Body of pancreas (tissue), 4 donors: ENCODE measurements at regions not wholly inside any gene's neighbourhood (a gene's known extent, or its start where the extent isn't known, plus 50 kb on each side); places are given as distances from the start of the nearest gene placed in this dataset.
"Not testable (repeated sequence)": the region's sequence is repeated elsewhere in the genome, so short reads cannot be mapped to it uniquely, and the experiment has no call there.

Source experiments
- ATAC-seq: fragments of 150-250 bp; one replicate; pipeline ENCODE4 v1.9.1; 2016
- DNase-seq, 4 donors: peaks; one replicate each; pipeline ENCODE4 v3.0.0-alpha.2; 2019
- H3K27ac ChIP-seq, 4 donors: fragments of 200-600 bp; sonication (generic); 1 replicate in 3 of 4; 2 replicates in 1 of 4; pipeline versions ENCODE4 v1.5.1 to v1.6.1; 2016 to 2019; ENCODE audit warnings: mild to moderate bottlenecking in 1 of 4, mixed read lengths in 1 of 4, moderate library complexity in 1 of 4
- H3K27me3 ChIP-seq, 2 donors: fragments of 200-600 bp; sonication (generic); one replicate each; pipeline ENCODE4 v1.6.0; 2016; ENCODE audit warnings: mild to moderate bottlenecking in 1 of 2
- H3K36me3 ChIP-seq, 2 donors: fragments of 200-600 bp; sonication (generic); replicated peaks in 1 of 2; 2 replicates each; pipeline ENCODE4 v1.5.1; 2016; ENCODE audit warnings: low read depth in 2 of 2; ENCODE audit not compliant: insufficient read depth in 1 of 2
- H3K4me1 ChIP-seq: fragments of 200-600 bp; sonication (generic); one replicate; pipeline ENCODE4 v1.6.0; 2016
- H3K4me3 ChIP-seq, 2 donors: fragments of 200-600 bp; sonication (generic); 1 replicate in 1 of 2; 2 replicates in 1 of 2; pipeline ENCODE4 v1.5.1; 2016 to 2019
- H3K9me3 ChIP-seq, 3 donors: fragments of 200-600 bp; sonication (generic); 1 replicate in 2 of 3; 2 replicates in 1 of 3; pipeline ENCODE4 v1.5.1; 2016
- POLR2A ChIP-seq, 3 donors: fragments of 450-650 bp; IDR thresholded peaks; one replicate each; pipeline ENCODE4 v1.6.1; 2016; ENCODE audit warnings: antibody characterized with exemption in 3 of 3, mild to moderate bottlenecking in 2 of 3
- WGBS, 2 donors: methylation state at CpG; one replicate each; pipeline ENCODE4 v1.1.5; 2017; 5-methylcytosine and 5-hydroxymethylcytosine counted together
- intact Hi-C: fragments of 100-400 bp; cut with DNase I; formaldehyde crosslinking; loops from one replicate; pipeline ENCODE4 v1.15.1; 2023
- TF ChIP-seq, protein P1 (sequence below), 7 experiments: fragments of 450-650 bp in 4 of 7; fragments of 200-600 bp in 3 of 7; sonication (generic) in 3 of 7; IDR thresholded peaks; one replicate each; pipeline ENCODE4 v1.5.1; 2016 to 2019; ENCODE audit warnings: antibody characterized with exemption in 7 of 7

DNA sequence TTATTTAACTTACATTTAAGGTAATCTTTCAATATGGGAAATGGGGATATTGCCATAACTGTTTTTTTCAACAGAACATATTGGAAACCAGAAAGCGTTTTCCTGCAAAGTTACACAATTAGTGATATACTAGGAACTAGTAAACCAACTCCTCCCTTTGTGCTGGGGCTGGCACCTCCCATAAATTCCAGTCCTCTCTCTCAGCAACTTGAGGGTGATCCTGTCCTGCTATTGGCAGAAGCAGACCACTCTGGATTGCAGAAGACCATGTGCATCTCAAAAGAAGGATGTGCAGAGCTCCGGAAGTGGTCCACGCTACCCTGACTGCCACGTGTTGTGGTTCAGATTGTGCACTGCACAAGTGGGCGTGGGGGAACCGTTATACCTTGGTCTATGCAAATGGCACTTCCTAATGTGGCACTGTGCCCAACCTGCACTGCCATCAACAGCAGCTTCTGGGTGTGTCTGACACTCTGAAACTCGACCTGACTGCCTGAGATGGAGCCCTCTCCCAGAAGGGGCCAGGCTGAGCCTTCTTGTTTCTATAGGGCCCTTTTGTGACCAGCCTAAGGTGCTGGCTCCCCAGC lies 219.2 kb downstream of the ZNF516 start:
- no peaks in the 10 kb centered on the region for H3K27me3 ChIP-seq
- TF ChIP-seq POLR2A (IDR thresholded peaks at IDR 0.05), result no peak
- TF ChIP-seq, protein P1, sequence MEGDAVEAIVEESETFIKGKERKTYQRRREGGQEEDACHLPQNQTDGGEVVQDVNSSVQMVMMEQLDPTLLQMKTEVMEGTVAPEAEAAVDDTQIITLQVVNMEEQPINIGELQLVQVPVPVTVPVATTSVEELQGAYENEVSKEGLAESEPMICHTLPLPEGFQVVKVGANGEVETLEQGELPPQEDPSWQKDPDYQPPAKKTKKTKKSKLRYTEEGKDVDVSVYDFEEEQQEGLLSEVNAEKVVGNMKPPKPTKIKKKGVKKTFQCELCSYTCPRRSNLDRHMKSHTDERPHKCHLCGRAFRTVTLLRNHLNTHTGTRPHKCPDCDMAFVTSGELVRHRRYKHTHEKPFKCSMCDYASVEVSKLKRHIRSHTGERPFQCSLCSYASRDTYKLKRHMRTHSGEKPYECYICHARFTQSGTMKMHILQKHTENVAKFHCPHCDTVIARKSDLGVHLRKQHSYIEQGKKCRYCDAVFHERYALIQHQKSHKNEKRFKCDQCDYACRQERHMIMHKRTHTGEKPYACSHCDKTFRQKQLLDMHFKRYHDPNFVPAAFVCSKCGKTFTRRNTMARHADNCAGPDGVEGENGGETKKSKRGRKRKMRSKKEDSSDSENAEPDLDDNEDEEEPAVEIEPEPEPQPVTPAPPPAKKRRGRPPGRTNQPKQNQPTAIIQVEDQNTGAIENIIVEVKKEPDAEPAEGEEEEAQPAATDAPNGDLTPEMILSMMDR (IDR thresholded peaks at IDR 0.05), result no peak
- DNase-seq (no peak), ATAC-seq (no peak)
- no peak overlapping the region for H3K27ac ChIP-seq
- H3K9me3 ChIP-seq, result no peaks in the 10 kb centered on the region
- no peaks in the 10 kb centered on the region for H3K4me1 ChIP-seq
- intact Hi-C loops, result no loop called here
- WGBS, 2 donors, result 45 to 84% methylated on average over 2 to 7 of the region's 7 CpGs
- no peaks in the 10 kb centered on the region for H3K36me3 ChIP-seq
- H3K4me3 ChIP-seq, result no peak overlapping the region

DNA sequence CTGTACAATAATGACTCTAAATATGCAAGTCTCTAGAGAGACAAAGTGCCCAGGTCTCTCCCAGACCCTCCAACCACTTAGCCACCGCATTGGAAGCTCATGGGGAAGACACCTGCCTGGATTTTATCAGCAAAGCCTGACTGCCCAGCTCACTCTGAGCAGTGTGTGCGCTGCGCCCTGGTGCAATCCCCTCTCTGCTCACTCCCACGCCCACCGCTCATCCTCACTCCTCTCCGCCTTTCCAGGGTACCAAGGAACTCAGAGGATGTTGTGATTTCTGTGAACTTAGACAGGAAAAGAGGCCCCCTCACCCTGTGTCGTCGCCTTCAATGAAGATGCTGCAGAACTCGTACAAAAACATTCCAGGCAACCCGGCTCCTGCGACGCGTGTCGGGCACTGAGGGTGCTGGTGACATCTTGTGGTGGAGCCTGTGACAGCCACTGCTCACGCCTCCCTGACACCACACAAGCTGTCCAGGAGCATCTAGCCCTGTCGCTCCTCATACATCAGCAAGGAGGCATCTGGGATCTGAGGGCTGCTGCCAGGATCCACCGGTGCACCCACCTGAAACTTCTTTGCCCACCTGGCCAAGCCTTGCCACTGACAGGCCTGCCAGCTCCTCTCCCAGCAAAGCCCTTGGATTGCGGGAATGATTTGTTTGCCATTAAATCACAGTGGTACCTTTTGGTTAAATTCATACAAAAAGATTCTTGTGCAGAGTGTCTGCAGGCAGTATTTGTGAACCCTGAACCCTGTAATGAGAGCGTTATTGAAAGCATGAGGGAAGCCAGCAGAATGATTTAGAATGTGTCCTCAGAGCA lies 220.4 kb downstream of the ZNF516 start:
- TF ChIP-seq, protein P1 (IDR thresholded peaks at IDR 0.05), result no peak
- TF ChIP-seq POLR2A (IDR thresholded peaks at IDR 0.05), result no peak
- no peak for ATAC-seq
- no peaks in the 10 kb centered on the region for H3K36me3 ChIP-seq
- no peak overlapping the region for H3K4me3 ChIP-seq
- intact Hi-C loops, result no loop called here
- DNase-seq, result no peak
- H3K27me3 ChIP-seq, result no peaks in the 10 kb centered on the region
- 29 to 36% methylated on average over 17 to 19 of the region's 19 CpGs for WGBS, 2 donors
- no peaks in the 10 kb centered on the region for H3K9me3 ChIP-seq
- H3K27ac ChIP-seq, result no peak overlapping the region
- no peaks in the 10 kb centered on the region for H3K4me1 ChIP-seq

DNA sequence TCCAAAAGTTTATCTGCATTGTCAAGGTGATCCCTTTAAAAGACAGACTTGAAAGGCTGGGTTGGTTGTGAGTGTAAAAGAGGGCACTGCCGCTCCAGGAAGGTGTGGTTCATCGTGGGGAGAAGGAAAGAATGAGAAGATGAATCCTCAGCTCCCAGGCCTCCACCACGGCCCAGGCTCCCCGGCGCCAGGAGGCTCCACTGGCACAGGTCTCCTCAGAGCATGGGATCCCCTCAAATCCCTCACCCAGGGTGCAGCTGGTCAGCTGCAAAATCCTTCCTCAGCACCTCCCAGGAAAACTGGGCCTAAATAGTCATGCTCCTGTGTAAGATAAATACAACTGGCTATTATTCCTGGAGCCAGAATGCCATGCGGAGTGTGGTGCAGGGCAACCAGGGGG lies 221.1 kb downstream of the ZNF516 start:
- DNase-seq (no peak), ATAC-seq (no peak)
- H3K27ac ChIP-seq, result no peak overlapping the region
- H3K36me3 ChIP-seq, result no peaks in the 10 kb centered on the region
- H3K27me3 ChIP-seq, result no peaks in the 10 kb centered on the region
- WGBS, 2 donors, result 74 to 79% methylated on average over 5 to 6 of the region's 6 CpGs
- H3K4me3 ChIP-seq, result no peak overlapping the region
- TF ChIP-seq, protein P1 (IDR thresholded peaks at IDR 0.05), result no peak
- no peak for TF ChIP-seq POLR2A (IDR thresholded peaks at IDR 0.05)
- no peaks in the 10 kb centered on the region for H3K4me1 ChIP-seq
- intact Hi-C loops, result no loop called here
- H3K9me3 ChIP-seq, result no peaks in the 10 kb centered on the region

DNA sequence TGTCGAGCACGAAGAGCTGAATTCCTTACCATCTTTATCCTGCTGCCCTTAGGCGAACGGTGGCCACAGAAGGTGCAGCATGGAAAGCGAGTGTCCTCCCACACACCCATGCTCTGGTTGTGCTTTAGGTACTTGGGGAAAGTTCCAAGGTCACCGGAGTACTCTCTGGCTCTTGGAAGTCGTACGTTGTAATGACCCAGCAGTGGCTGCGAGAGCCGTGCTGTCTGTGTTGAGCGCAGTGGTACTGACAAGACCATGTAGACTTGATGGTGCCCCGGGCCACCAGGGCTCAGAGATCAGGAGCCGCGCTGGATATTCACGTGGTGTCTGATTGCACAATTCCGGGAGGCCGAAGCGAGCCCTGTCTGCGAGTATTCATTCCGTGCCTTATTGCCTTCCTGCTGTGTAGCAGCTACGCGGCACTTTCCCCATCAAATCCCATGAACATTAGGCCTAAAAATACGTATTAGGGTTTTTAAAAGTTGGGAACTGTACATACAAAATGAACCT lies 222.0 kb downstream of the ZNF516 start:
- ATAC-seq (no peak), DNase-seq (no peak)
- H3K4me1 ChIP-seq, result no peaks in the 10 kb centered on the region
- 85 to 87% methylated on average over 15 to 23 of the region's 23 CpGs for WGBS, 2 donors
- no peaks in the 10 kb centered on the region for H3K36me3 ChIP-seq
- TF ChIP-seq, protein P1 (IDR thresholded peaks at IDR 0.05), result no peak
- TF ChIP-seq POLR2A (IDR thresholded peaks at IDR 0.05), result no peak
- no peak overlapping the region for H3K4me3 ChIP-seq
- no peak overlapping the region for H3K27ac ChIP-seq
- no peaks in the 10 kb centered on the region for H3K27me3 ChIP-seq
- H3K9me3 ChIP-seq, result no peaks in the 10 kb centered on the region
- intact Hi-C loops, result no loop called here

DNA sequence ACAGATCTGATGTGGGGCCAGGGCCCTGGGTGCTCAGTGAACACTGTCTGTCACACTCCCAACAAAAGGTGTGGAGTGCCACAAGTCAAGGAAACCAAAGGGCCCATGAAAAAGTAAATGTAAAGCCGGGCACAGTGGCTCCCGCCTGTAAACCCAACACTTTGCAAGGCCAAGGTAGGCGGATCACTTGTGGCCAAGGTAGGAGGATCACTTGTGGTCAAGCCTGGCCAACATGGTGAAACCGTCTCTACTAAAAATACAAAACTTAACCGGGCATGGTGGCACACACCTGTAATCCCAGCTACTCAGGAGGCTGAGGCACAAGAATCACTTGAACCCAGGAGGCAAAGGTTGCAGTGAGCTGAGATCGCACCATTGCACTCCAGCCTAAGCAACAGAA lies 227.6 kb downstream of the ZNF516 start:
- 82 to 88% methylated on average over 6 of the region's 6 CpGs for WGBS, 2 donors
- DNase-seq, ATAC-seq, H3K36me3 ChIP-seq, H3K4me1 ChIP-seq, H3K9me3 ChIP-seq, H3K4me3 ChIP-seq, H3K27me3 ChIP-seq, intact Hi-C loops, H3K27ac ChIP-seq: not testable (repeated sequence)
